B cell (primary cell): ENCODE measurements at regions not wholly inside any gene's neighbourhood (a gene's known extent, or its start where the extent isn't known, plus 50 kb on each side); places are given as distances from the start of the nearest gene placed in this dataset.

Experiments used
- EZH2 ChIP-seq: IDR thresholded peaks from 2 replicates; pipeline ENCODE4 v1.6.1; 2012; ENCODE audit warnings: borderline replicate concordance, low read depth, mild to moderate bottlenecking, moderate library complexity, low read length; ENCODE audit not compliant: insufficient read depth, poor library complexity, severe bottlenecking
- TF ChIP-seq, protein P1 (sequence below): fragments of 200-600 bp; IDR thresholded peaks from one replicate; pipeline ENCODE4 v1.8.0; 2022; ENCODE audit warnings: antibody characterized with exemption, mild to moderate bottlenecking

DNA sequence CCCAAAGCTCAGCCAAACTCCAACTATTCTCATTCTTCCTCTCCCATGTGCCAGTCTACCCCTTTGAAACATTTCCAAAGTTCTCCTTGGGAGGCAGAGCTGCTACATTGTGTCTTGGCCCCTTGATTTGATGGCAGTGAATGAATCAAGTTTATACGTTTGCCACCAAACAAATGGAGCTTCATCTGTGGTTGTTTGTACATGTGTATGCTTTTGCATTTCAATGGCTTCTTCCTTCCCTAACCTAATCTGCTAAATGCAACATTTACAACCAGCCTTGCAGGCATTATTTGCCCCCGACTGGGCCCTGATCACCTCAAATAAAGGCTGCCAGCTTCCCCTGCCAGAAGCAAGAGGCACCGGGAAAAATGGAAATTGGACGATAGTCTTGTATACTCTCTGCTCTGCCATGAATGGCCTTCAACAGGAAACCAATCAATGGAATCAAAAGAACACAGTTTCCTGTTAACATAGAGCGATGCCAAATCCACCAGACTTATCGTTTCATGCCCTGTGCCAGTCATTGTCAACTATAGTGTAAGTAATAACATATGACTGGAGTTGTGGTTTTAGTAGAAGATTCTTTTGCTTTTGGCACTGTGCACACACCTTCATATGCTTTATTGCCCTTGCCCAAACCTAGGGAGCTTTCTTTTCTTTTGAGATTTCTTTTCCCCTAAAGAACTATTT, 97.8 kb downstream of the TMEM30B start:
- TF ChIP-seq, protein P1, sequence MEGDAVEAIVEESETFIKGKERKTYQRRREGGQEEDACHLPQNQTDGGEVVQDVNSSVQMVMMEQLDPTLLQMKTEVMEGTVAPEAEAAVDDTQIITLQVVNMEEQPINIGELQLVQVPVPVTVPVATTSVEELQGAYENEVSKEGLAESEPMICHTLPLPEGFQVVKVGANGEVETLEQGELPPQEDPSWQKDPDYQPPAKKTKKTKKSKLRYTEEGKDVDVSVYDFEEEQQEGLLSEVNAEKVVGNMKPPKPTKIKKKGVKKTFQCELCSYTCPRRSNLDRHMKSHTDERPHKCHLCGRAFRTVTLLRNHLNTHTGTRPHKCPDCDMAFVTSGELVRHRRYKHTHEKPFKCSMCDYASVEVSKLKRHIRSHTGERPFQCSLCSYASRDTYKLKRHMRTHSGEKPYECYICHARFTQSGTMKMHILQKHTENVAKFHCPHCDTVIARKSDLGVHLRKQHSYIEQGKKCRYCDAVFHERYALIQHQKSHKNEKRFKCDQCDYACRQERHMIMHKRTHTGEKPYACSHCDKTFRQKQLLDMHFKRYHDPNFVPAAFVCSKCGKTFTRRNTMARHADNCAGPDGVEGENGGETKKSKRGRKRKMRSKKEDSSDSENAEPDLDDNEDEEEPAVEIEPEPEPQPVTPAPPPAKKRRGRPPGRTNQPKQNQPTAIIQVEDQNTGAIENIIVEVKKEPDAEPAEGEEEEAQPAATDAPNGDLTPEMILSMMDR = no peak
- TF ChIP-seq EZH2 = no peak
